Amniotic epithelial cell (primary cell): ENCODE measurements at regions not wholly inside any gene's neighbourhood (a gene's known extent, or its start where the extent isn't known, plus 50 kb on each side); places are given as distances from the start of the nearest gene placed in this dataset.
"Not testable (repeated sequence)": the region's sequence is repeated elsewhere in the genome, so short reads cannot be mapped to it uniquely, and the experiment has no call there.

Experiments used
- DNase-seq: peaks from one replicate; pipeline ENCODE4 v3.0.0-alpha.2; 2010; ENCODE audit warnings: low read depth

- not testable (repeated sequence) for DNase-seq
These were observed 68.1 kb downstream of the GOLGA6L6 start for GRCh38 chr15:20473465-20473864.

GRCh38 chr15:20472983-20473382 is 68.6 kb downstream of the GOLGA6L6 start:
- not testable (repeated sequence) for DNase-seq

GRCh38 chr15:20470810-20471209 is 70.8 kb downstream of the GOLGA6L6 start:
- not testable (repeated sequence) for DNase-seq

- DNase-seq: not testable (repeated sequence)
These were observed 100.5 kb downstream of the GOLGA6L6 start for GRCh38 chr15:20441138-20441537.

GRCh38 chr15:20440390-20440789 is 101.2 kb downstream of the GOLGA6L6 start:
- not testable (repeated sequence) for DNase-seq

- not testable (repeated sequence) for DNase-seq
These were observed 102.5 kb downstream of the GOLGA6L6 start for GRCh38 chr15:20439111-20439510.

GRCh38 chr15:20438255-20438654 is 103.3 kb downstream of the GOLGA6L6 start:
- not testable (repeated sequence) for DNase-seq

GRCh38 chr15:20433468-20433867 is 108.1 kb downstream of the GOLGA6L6 start:
- DNase-seq: not testable (repeated sequence)

GRCh38 chr15:20430495-20430894 is 111.1 kb downstream of the GOLGA6L6 start:
- DNase-seq: not testable (repeated sequence)

- not testable (repeated sequence) for DNase-seq
These were observed 120.9 kb downstream of the GOLGA6L6 start for GRCh38 chr15:20420710-20421109.

GRCh38 chr15:20416618-20417017 is 125.0 kb downstream of the GOLGA6L6 start:
- not testable (repeated sequence) for DNase-seq

GRCh38 chr15:20409667-20410198 is 131.9 kb downstream of the GOLGA6L6 start:
- DNase-seq: not testable (repeated sequence)

- no peak for DNase-seq
These were observed 132.4 kb downstream of the GOLGA6L6 start for GRCh38 chr15:20409247-20409646.

GRCh38 chr15:20407553-20407952 is 134.0 kb downstream of the GOLGA6L6 start:
- DNase-seq: no peak

GRCh38 chr15:20404571-20404970 is 137.0 kb downstream of the GOLGA6L6 start:
- DNase-seq: not testable (repeated sequence)

- DNase-seq: not testable (repeated sequence)
These were observed 139.0 kb downstream of the GOLGA6L6 start for GRCh38 chr15:20402586-20402985.

GRCh38 chr15:20401058-20401457 is 140.5 kb downstream of the GOLGA6L6 start:
- not testable (repeated sequence) for DNase-seq

- not testable (repeated sequence) for DNase-seq
These were observed 142.9 kb downstream of the GOLGA6L6 start for GRCh38 chr15:20398680-20399079.

GRCh38 chr15:20388161-20388560 is 153.4 kb downstream of the GOLGA6L6 start:
- DNase-seq: not testable (repeated sequence)

GRCh38 chr15:20386198-20386597 is 155.4 kb downstream of the GOLGA6L6 start:
- DNase-seq: no peak

GRCh38 chr15:20380199-20380598 is 161.4 kb downstream of the GOLGA6L6 start:
- DNase-seq: not testable (repeated sequence)

GRCh38 chr15:20376872-20377271 is 164.7 kb downstream of the GOLGA6L6 start:
- DNase-seq: no peak

GRCh38 chr15:20372416-20372815 is 169.2 kb downstream of the GOLGA6L6 start:
- not testable (repeated sequence) for DNase-seq

GRCh38 chr15:20369500-20369899 is 172.1 kb downstream of the GOLGA6L6 start:
- no peak for DNase-seq
